AG04449 (cell line): ENCODE measurements at regions not wholly inside any gene's neighbourhood (a gene's known extent, or its start where the extent isn't known, plus 50 kb on each side); places are given as distances from the start of the nearest gene placed in this dataset.
A peak's percentile ranks its signal among the peaks of the same experiment; 100 is the strongest.

Experiments
- CTCF ChIA-PET: fragments of 350-600 bp; formaldehyde crosslinking; extraction: SDS; loops from one replicate; lab custom pipeline; 2021; ENCODE audit warnings: antibody characterized with exemption; lab: Yijun Ruan, JAX
- POLR2A ChIA-PET: fragments of 400-600, 350-600 bp; formaldehyde crosslinking; extraction: SDS; loops from one replicate; lab custom pipeline; 2020; ENCODE audit warnings: antibody characterized with exemption, inconsistent platforms; lab: Yijun Ruan, JAX
- DNase-seq: peaks from one replicate; pipeline ENCODE4 v3.0.0-alpha.2; 2010; ENCODE audit warnings: low read depth, low spot score
- H3K4me3 ChIP-seq: 2 replicates; pipeline ENCODE4 v1.5.1; 2011; ENCODE audit warnings: low read depth, mild to moderate bottlenecking, control low read depth, low read length
- CTCF ChIP-seq: IDR thresholded peaks from one replicate; pipeline ENCODE4 v1.5.1; 2011; ENCODE audit warnings: mild to moderate bottlenecking, moderate library complexity, low read length, control low read depth, inconsistent platforms; ENCODE audit not compliant: insufficient read depth; ENCODE audit errors: missing control alignments

GRCh38 chr2:105575499-105576025, 169.2 kb upstream of the NCK2 start:
- peak overlapping the region; percentile 32 for H3K4me3 ChIP-seq
- CTCF ChIA-PET, result no interaction called here
- TF ChIP-seq CTCF, result no peak
- no peak for DNase-seq
- POLR2A ChIA-PET, result no interaction called here

GRCh38 chr2:105574796-105575344, 169.8 kb upstream of the NCK2 start:
- no peak for TF ChIP-seq CTCF
- POLR2A ChIA-PET, result no interaction called here

DNA sequence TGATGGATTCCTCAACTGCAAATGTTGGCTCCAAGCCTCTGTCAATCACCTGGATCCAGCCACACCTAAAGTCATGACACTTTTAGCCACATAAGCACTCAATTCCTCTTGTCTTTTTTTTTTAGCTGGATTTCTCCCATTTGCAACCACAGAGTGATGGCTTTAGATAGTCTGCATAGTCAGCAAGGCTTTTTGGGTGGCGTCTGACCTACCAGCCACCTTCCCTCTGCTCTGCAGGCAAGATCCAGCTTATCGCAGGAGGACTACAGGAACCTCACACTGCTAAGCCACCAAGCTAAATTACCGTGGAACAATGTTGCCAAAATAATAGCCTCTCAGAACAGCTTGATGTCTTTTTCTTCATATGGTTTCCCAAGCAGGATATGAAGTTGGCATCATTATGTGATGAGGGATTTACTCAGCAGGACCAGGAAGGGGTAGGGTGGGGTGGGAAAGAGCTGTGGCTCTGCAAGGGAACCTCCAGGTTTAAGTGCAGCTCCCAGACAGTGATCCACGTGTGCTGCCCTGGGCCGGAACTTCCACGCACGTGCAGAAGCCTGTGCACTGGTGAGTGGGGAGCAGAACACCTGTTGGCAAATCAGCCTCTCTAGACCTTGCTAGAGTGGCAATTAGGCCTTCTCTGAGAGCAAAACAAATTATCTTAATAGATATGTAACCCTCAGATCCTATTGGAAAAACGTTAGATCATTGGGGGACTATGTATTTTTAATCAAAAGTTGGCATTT, 170.6 kb upstream of the NCK2 start:
- POLR2A ChIA-PET, result no interaction called here
- H3K4me3 ChIP-seq, result no peak overlapping the region
- CTCF ChIA-PET, result interaction anchor here (0.6 to 1.5 kb wide), 3 partner anchors 9 to 535 kb away, joined by 3 read pairs; no protein-coding TSS in a partner anchor
- DNase-seq, result no peak
- TF ChIP-seq CTCF, result no peak

More at GRCh38 chr2:105574796-105575344, 169.8 kb upstream of the NCK2 start:
- CTCF ChIA-PET, result interaction anchor here (1.5 kb wide), 1 partner anchor 9 kb away, joined by 3 read pairs; no protein-coding TSS in a partner anchor
- no peak overlapping the region for H3K4me3 ChIP-seq
- DNase-seq, result no peak

- no peak overlapping the region for H3K4me3 ChIP-seq
- CTCF ChIA-PET, result interaction anchor here (1.1 to 1.5 kb wide), 2 partner anchors 8 to 536 kb away, joined by 3 read pairs; no protein-coding TSS in a partner anchor
- POLR2A ChIA-PET, result no interaction called here
- no peak for DNase-seq
- TF ChIP-seq CTCF, result no peak
These were observed 171.2 kb upstream of the NCK2 start for GRCh38 chr2:105573490-105573889.

- TF ChIP-seq CTCF, result no peak
- CTCF ChIA-PET, result no interaction called here
- DNase-seq, result no peak
- H3K4me3 ChIP-seq, result no peak overlapping the region
- POLR2A ChIA-PET, result no interaction called here
These were observed 172.7 kb upstream of the FHL2 start for GRCh38 chr2:105571445-105571987.

GRCh38 chr2:105570757-105571156, 171.9 kb upstream of the FHL2 start:
- no peak for TF ChIP-seq CTCF
- CTCF ChIA-PET, result no interaction called here

More at GRCh38 chr2:105570757-105571156, 171.9 kb upstream of the FHL2 start:
- POLR2A ChIA-PET, result no interaction called here
- H3K4me3 ChIP-seq, result no peak overlapping the region
- DNase-seq, result no peak
